ENCODE measurements at regions not wholly inside any gene's neighbourhood (a gene's known extent, or its start where the extent isn't known, plus 50 kb on each side); places are given as distances from the start of the nearest gene placed in this dataset.

- TF ChIP-seq POLR2A (IDR thresholded peaks at IDR 0.05; ENCODE audit: low read depth, low read length) (no peak), POLR2AphosphoS5 (IDR thresholded peaks at IDR 0.05; ENCODE audit: low read depth, low read length) (no peak), POU2F2 (IDR thresholded peaks at IDR 0.05; ENCODE audit: low read depth, low read length) (no peak), TAF1 (IDR thresholded peaks at IDR 0.05; ENCODE audit: low read depth, low read length) (no peak), SPI1 (IDR thresholded peaks at IDR 0.05; ENCODE audit: low read depth, low read length) (no peak), PAX5 (IDR thresholded peaks at IDR 0.05; ENCODE audit: insufficient read depth, low read length, severe bottlenecking) (no peak)
Measured at GRCh38 chr3:62982795-62983455, 107.7 kb upstream of the CADPS start.
